Natural killer cell treated with Interleukin-12 subunit alpha and Interleukin-12 subunit beta and Interleukin-15 and Interleukin-18, amount 100 ng/mL, for 72 hours (primary cell): ENCODE measurements at regions not wholly inside any gene's neighbourhood (a gene's known extent, or its start where the extent isn't known, plus 50 kb on each side); places are given as distances from the start of the nearest gene placed in this dataset.
"Not testable (repeated sequence)": the region's sequence is repeated elsewhere in the genome, so short reads cannot be mapped to it uniquely, and the experiment has no call there.

ENCODE experiments used
- ATAC-seq, 2 donors: fragments of 150-1000 bp; cut with Tn5 transposase in 1 of 2; sonication (Bioruptor Pico), chemical (Tn5 transposase) in 1 of 2; 2 replicates each; pipeline ENCODE4 v1.10.0; 2021
- DNase-seq: peaks from one replicate; pipeline ENCODE4 v3.0.0; 2022; ENCODE audit warnings: low spot score
- H3K27ac Mint-ChIP-seq, 2 donors: 1 replicate in 1 of 2; 2 replicates in 1 of 2; pipeline ENCODE4 v1.8.0; 2022; ENCODE audit warnings: mixed read lengths in 2 of 2, mild to moderate bottlenecking in 1 of 2, moderate library complexity in 1 of 2
- H3K27me3 Mint-ChIP-seq, 2 donors: 1 replicate in 1 of 2; 2 replicates in 1 of 2; pipeline ENCODE4 v1.8.0; 2022; ENCODE audit warnings: mixed read lengths in 2 of 2
- H3K36me3 Mint-ChIP-seq: one replicate; pipeline ENCODE4 v1.8.0; 2022; ENCODE audit warnings: mixed read lengths
- H3K4me1 Mint-ChIP-seq, 2 donors: 1 replicate in 1 of 2; 2 replicates in 1 of 2; pipeline ENCODE4 v1.8.0; 2022; ENCODE audit warnings: low read depth in 2 of 2, mixed read lengths in 2 of 2, mild to moderate bottlenecking in 1 of 2
- H3K4me3 Mint-ChIP-seq: one replicate; pipeline ENCODE4 v1.8.0; 2022; ENCODE audit warnings: mixed read lengths
- H3K9me3 Mint-ChIP-seq: 2 replicates; pipeline ENCODE4 v1.8.0; 2022; ENCODE audit warnings: mixed read lengths

DNA sequence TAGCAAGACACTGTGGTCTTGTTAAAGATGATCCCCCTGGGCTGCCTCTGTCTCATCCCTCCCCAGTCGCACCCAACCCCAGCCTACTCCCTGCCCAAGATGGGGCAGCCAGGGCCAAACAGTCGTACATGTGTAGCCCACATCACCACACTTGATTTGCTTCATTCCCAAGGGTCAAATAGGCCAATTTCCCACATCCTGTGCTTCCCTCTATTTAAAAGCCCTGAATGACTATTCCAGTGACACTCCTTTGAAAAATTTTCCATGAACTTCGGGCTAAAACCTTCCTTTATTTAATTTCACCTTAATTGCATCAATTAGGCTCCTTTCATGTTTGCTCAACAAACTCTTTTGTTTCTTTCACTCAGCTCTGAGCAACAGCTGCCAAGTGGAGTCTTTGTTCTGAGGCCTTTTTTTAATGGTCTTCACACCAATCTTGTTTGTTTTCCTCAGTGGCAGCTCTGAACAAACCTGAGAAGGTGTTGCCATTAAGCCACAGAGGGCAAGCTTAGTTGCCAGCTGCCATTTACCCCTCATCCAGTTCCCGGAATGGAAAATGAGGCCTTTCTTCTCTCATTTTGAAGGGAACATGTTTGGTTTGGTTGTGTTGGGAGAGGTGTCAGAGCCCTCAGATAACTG is 126.9 kb downstream of the APIP start:
- Mint-ChIP-seq H3K4me3 (no peak overlapping the region), H3K27me3 (peaks cover 12 to 16% of the 10 kb centered on the region in 2 donors), H3K9me3 (no peaks in the 10 kb centered on the region), H3K27ac (no peak overlapping the region), H3K4me1 (peaks cover 0 to 4% of the 10 kb centered on the region in 2 donors), H3K36me3 (no peaks in the 10 kb centered on the region)
- ATAC-seq (no peak), DNase-seq (no peak)

DNA sequence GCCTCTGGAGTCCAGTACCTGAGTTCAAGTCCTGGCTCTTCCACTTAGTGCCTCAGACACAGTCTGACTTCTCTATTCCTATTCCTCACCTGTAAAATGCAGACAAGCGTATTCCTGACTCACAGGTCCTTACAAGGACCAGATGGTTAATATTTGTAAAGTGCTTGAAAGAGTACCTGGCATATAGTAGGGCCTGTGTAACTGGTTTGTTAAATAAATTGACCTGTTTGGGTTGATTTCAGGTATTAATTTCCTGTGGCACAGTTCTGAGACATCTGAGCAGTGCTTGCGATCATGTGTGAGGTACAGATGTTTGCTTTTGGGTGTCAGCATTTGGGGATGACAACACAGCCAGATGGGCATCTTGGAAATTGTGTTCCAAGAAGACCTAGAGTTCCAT is 127.5 kb downstream of the APIP start:
- no peak for ATAC-seq
- peaks cover 16 to 22% of the 10 kb centered on the region in 2 donors for H3K27me3 Mint-ChIP-seq
- no peak overlapping the region for H3K27ac Mint-ChIP-seq
- H3K36me3 Mint-ChIP-seq = no peaks in the 10 kb centered on the region
- H3K9me3 Mint-ChIP-seq = no peaks in the 10 kb centered on the region
- H3K4me3 Mint-ChIP-seq = no peak overlapping the region
- no peak for DNase-seq
- H3K4me1 Mint-ChIP-seq = peaks cover 0 to 4% of the 10 kb centered on the region in 2 donors

DNA sequence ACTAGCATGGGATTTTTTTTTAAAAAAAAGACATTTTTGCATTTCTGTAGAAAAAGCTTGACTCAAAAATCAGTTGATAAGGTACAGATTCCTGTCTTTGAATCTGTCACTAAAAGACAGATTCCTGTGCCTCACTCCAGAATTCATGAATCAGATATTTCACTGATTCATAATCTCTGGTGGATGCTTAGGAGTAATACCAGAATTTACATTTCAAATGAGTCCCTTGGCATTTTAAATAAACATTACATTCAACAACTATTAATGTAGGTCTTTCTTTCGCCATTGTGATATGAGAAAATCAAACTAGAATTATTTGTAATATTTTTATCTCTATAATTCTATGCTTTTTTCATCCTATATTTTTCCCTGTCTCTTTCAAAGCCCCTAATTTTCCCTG is 128.3 kb downstream of the APIP start:
- no peak for DNase-seq
- peaks cover 0 to 4% of the 10 kb centered on the region in 2 donors for H3K4me1 Mint-ChIP-seq
- ATAC-seq = no peak
- H3K27ac Mint-ChIP-seq = no peak overlapping the region
- no peaks in the 10 kb centered on the region for H3K36me3 Mint-ChIP-seq
- no peak overlapping the region for H3K4me3 Mint-ChIP-seq
- peaks cover 17 to 26% of the 10 kb centered on the region in 2 donors for H3K27me3 Mint-ChIP-seq
- H3K9me3 Mint-ChIP-seq = no peaks in the 10 kb centered on the region

DNA sequence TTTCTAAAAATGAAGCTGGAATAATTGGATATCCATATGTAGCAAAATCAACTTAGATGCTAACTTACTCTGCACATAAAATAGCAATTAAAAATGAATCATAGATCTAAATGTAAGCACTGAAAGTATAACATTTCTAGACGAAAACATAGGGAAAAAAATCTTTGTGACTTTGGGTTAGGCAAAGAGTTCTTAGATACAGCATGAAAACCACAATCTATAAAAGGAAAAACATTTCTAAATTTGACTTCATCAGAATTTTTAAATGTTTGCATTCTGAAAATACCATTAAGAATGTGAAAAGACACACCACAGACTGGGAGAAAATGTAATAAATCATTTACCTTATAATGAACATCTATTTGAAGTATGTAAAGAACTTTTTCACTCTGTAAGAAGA is 128.8 kb downstream of the APIP start:
- Mint-ChIP-seq H3K27me3 (peaks cover 17 to 26% of the 10 kb centered on the region in 2 donors), H3K36me3 (no peaks in the 10 kb centered on the region), H3K4me1 (peaks cover 0 to 4% of the 10 kb centered on the region in 2 donors), H3K27ac (no peak overlapping the region), H3K9me3 (no peaks in the 10 kb centered on the region), H3K4me3 (no peak overlapping the region)
- no peak for ATAC-seq
- no peak for DNase-seq

DNA sequence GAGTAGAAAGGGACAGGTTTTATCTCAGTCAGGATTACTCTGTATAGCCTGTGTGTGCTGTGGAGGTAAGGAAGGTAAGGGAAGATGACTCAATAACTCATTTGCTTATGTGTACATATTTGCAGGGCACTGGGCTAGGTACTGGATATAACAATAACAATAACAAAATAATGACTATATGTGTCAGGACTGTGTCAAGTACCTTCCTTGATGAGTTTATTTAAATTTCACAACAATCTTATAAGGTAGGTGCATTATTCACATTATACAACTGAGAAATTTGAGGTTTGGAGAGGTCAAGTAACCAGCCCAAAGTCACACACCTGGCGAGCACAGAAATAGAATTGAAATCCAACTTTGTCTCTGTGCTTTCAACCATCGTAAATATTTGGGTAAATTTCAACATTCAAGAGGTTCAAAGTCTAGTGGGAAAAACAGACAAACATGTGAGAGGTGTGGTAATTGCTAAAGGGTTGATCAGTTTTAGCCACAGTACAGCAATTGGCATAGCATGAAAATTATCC is 131.8 kb downstream of the APIP start:
- H3K4me1 Mint-ChIP-seq = no peaks in the 10 kb centered on the region
- no peak overlapping the region for H3K27ac Mint-ChIP-seq
- DNase-seq (no peak), ATAC-seq (no peak)
- no peaks in the 10 kb centered on the region for H3K36me3 Mint-ChIP-seq
- H3K4me3 Mint-ChIP-seq = no peak overlapping the region
- H3K27me3 Mint-ChIP-seq = peaks cover 25 to 49% of the 10 kb centered on the region in 2 donors
- no peaks in the 10 kb centered on the region for H3K9me3 Mint-ChIP-seq

DNA sequence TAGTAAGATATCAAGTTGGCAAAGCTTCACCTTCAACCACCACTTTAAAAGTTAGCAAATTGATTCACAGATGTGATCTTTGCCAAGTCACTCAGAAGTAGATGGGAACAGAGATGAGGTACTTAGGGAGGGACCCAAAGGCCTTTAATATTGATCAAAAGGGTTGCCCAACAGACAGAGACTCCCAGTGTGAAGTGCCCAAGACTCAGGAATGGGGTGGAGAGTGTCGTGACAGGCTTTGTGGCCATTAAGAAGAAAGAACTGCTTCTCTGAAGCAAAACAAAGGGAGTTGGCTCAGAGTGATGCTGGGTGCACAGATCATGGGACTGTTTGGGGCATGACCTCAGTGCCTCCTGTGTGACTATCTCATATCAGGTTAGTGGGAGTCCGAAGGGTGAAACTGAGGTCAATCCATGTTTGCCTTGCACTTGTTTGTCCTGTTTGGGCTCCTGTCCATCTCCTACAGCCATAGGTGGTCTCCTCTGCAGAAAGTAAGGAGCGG is 132.3 kb downstream of the APIP start:
- H3K27ac Mint-ChIP-seq = no peak overlapping the region
- no peak overlapping the region for H3K4me3 Mint-ChIP-seq
- DNase-seq (no peak), ATAC-seq (no peak)
- no peaks in the 10 kb centered on the region for H3K36me3 Mint-ChIP-seq
- peaks cover 28 to 54% of the 10 kb centered on the region in 2 donors for H3K27me3 Mint-ChIP-seq
- H3K4me1 Mint-ChIP-seq = no peaks in the 10 kb centered on the region
- H3K9me3 Mint-ChIP-seq = no peaks in the 10 kb centered on the region

DNA sequence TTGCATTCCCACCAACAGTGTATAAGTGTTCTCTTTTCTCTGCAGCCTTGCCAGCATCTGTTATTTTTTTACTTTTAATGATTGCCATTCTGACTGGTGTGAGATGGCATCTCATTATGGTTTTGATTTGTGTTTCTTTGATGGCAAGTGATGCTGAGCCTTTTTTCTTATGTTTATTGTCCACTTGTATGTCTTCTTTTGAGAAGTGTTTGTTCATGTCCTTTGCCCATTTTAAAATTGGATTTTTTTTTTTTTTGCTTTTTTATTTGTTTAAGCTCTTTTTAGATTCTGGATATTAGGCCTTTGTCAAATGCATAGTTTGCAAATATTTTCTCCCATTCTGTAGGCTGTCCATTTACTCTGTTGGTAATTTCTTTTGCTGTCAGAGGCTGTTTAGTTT is 134.4 kb downstream of the APIP start:
- not testable (repeated sequence) for H3K9me3 Mint-ChIP-seq, H3K4me3 Mint-ChIP-seq, DNase-seq, H3K4me1 Mint-ChIP-seq, H3K27ac Mint-ChIP-seq, H3K36me3 Mint-ChIP-seq, ATAC-seq
- H3K27me3 Mint-ChIP-seq = peaks cover 28 to 62% of the 10 kb centered on the region in 2 donors

DNA sequence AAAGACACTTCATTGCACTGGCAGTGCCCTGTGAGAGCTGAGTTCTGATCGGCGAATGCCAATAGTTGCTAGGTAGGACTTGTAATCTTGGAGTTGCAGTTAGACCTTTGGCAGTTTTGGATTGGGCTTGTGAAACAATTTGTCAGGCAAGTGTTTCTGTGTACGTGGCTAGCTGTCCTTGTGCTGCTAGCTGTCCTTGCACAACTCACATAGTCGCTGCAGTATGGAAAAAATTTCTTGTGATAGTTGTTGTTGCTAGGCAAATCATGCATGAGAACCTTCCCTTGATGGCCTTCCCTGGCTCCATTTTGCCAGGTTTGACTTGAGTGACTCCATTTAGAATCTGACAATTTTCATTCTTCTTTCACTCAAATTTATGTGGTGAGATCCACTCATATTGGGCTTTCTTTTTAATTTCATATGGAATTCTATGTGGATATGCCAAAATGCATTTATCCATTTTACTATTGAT is 140.7 kb downstream of the APIP start:
- no peak overlapping the region for H3K4me3 Mint-ChIP-seq
- H3K4me1 Mint-ChIP-seq = no peaks in the 10 kb centered on the region
- DNase-seq (no peak), ATAC-seq (no peak)
- H3K36me3 Mint-ChIP-seq = no peaks in the 10 kb centered on the region
- no peak overlapping the region for H3K27ac Mint-ChIP-seq
- H3K27me3 Mint-ChIP-seq = peaks cover 15 to 43% of the 10 kb centered on the region in 2 donors
- no peaks in the 10 kb centered on the region for H3K9me3 Mint-ChIP-seq

DNA sequence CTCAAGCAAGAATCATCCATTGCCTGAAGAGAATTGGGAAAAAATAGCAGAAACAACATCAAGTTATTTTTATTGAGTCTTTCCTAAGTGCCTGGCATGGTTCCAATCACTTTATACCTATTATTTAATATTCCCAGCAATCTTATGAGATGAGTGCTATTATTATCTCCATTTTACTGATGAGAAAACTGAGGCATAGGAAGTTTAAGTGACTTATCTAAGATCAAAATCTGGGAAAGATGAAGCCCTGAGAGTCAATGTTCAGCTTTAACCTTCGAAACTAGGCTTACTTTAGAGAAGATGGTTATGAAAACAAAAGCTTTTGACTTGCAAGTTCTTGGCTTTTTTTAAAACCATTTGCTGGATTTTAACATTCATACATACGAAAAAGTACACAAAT is 141.6 kb downstream of the APIP start:
- Mint-ChIP-seq H3K27ac (no peak overlapping the region), H3K4me1 (no peaks in the 10 kb centered on the region), H3K27me3 (peaks cover 15 to 34% of the 10 kb centered on the region in 2 donors), H3K36me3 (no peaks in the 10 kb centered on the region), H3K9me3 (no peaks in the 10 kb centered on the region), H3K4me3 (no peak overlapping the region)
- ATAC-seq = no peak
- DNase-seq = no peak

DNA sequence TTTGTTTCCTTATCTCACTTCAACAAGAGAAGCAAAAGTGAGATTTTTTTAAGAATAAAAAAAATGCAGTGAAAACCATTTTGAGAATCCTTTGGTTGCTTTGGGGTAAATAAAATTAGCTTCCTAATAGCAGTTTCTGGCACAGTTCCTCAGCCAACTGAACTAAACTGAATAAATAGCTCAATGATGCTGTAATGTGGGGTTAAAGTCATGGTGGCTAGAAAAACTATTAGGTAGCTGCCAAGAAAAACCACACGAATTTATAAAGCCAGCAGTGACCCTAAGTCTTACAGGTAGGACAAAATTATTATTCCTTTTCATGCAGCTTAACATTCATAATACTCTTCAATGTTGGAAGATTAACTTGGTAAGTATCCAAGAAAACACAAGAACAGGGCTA is 142.4 kb downstream of the APIP start:
- no peaks in the 10 kb centered on the region for H3K9me3 Mint-ChIP-seq
- H3K36me3 Mint-ChIP-seq = no peaks in the 10 kb centered on the region
- no peak overlapping the region for H3K4me3 Mint-ChIP-seq
- peaks cover 13 to 29% of the 10 kb centered on the region in 2 donors for H3K27me3 Mint-ChIP-seq
- no peak for DNase-seq
- no peaks in the 10 kb centered on the region for H3K4me1 Mint-ChIP-seq
- no peak for ATAC-seq
- H3K27ac Mint-ChIP-seq = no peak overlapping the region

DNA sequence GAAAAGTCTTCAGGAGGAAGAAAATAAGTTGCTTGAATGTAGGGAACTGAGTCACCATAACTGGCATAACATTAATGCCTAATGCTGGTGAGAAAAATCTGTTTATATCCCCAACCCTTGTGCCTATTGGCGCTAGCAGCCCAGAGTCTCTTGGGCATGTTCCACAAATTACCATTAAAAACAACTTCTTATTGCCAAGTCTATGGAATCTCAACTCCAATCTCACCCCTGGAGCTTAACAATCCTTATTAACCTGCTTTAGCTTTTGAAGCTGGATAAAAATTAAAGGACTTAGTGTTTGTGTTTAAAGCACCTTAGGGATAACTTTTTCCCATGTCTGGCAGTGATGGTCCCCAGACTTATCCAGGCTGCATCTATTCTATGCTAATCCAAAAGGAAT is 143.0 kb downstream of the APIP start:
- H3K27ac Mint-ChIP-seq = no peak overlapping the region
- H3K4me1 Mint-ChIP-seq = no peaks in the 10 kb centered on the region
- ATAC-seq = no peak
- H3K36me3 Mint-ChIP-seq = no peaks in the 10 kb centered on the region
- no peak for DNase-seq
- peaks cover 19 to 35% of the 10 kb centered on the region in 2 donors for H3K27me3 Mint-ChIP-seq
- peaks cover 4% of the 10 kb centered on the region for H3K9me3 Mint-ChIP-seq
- H3K4me3 Mint-ChIP-seq = no peak overlapping the region

DNA sequence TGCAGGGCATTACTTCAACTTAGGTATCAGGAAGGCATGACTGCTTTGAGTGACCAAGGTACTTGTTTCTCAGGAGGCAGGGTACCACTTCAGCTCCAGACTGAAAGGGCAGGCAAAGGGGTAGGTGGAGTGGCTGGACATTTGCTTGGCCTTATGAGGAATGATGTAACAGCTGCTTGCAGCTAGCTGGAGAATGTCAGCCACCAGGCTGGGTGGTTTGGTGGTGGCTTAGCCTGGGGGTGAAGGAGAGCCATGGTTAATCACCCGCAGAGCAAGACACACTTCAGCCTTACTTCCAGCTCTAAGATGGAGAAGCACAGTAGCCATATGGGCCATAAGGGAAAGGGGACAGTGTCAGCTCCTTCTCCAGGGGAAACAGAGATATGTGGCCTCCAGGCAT is 146.1 kb downstream of the APIP start:
- H3K4me3 Mint-ChIP-seq = no peak overlapping the region
- H3K27me3 Mint-ChIP-seq = peaks cover 26 to 49% of the 10 kb centered on the region in 2 donors
- no peaks in the 10 kb centered on the region for H3K4me1 Mint-ChIP-seq
- peaks cover 4% of the 10 kb centered on the region for H3K9me3 Mint-ChIP-seq
- ATAC-seq = no peak
- no peak overlapping the region for H3K27ac Mint-ChIP-seq
- DNase-seq = no peak
- H3K36me3 Mint-ChIP-seq = peaks cover 4% of the 10 kb centered on the region

DNA sequence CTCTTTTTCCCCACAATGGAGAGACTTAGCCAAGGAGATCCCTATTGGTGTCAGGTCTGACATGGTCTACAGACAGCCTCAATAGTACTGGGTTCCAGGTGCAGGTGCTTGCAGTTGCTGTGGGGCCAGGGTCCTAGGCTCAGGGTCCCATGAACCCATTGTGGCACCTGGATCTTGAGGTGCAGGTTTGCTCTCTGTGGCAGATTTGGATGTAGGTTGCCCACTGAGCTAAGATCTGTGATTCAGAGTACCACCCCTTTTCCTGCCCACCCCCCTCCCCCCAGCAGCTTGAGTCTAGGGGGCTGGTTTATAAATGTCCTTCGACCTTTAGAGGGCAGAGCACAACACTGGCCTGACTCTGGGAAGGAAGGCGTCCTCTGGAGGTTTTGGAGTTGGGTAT is 147.0 kb downstream of the APIP start:
- Mint-ChIP-seq H3K4me1 (no peaks in the 10 kb centered on the region), H3K4me3 (no peak overlapping the region), H3K27me3 (peaks cover 24 to 42% of the 10 kb centered on the region in 2 donors), H3K27ac (no peak overlapping the region), H3K36me3 (peaks cover 4% of the 10 kb centered on the region), H3K9me3 (peaks cover 4% of the 10 kb centered on the region)
- DNase-seq = no peak
- no peak for ATAC-seq

DNA sequence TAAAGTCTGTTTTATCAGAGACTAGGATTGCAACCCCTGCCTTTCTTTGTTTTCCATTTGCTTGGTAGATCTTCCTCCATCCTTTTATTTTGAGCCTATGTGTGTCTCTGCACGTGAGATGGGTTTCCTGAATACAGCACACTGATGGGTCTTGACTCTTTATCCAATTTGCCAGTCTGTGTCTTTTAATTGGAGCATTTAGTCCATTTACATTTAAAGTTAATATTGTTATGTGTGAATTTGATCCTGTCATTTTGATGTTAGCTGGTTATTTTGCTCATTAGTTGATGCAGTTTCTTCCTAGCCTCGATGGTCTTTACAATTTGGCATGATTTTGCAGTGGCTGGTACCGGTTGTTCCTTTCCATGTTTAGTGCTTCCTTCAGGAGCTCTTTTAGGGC is 141.7 kb downstream of the EHF start:
- H3K4me3 Mint-ChIP-seq, H3K27ac Mint-ChIP-seq, H3K9me3 Mint-ChIP-seq, DNase-seq, H3K4me1 Mint-ChIP-seq, ATAC-seq: not testable (repeated sequence)
- Mint-ChIP-seq H3K27me3 (peaks cover 18 to 57% of the 10 kb centered on the region in 2 donors), H3K36me3 (peaks cover 11% of the 10 kb centered on the region)
